NCI-H2196 treated with DMSO at 0.1 percent for 48 hours (cell line): ENCODE measurements at regions not wholly inside any gene's neighbourhood (a gene's known extent, or its start where the extent isn't known, plus 50 kb on each side); places are given as distances from the start of the nearest gene placed in this dataset.
A peak's percentile ranks its signal among the peaks of the same experiment; 100 is the strongest.

Experiments used
- DNase-seq: peaks from one replicate; lab custom pipeline; 2025; ENCODE audit not compliant: unreplicated experiment; lab: John Stamatoyannopoulos, UW

- no peak for DNase-seq
Observed at GRCh38 chr16:51556694-51557340, 405.7 kb upstream of the SALL1 start.

GRCh38 chr16:51553910-51554309, 402.8 kb upstream of the SALL1 start:
- DNase-seq: no peak

GRCh38 chr16:51553314-51553713, 402.2 kb upstream of the SALL1 start:
- DNase-seq: no peak

DNA sequence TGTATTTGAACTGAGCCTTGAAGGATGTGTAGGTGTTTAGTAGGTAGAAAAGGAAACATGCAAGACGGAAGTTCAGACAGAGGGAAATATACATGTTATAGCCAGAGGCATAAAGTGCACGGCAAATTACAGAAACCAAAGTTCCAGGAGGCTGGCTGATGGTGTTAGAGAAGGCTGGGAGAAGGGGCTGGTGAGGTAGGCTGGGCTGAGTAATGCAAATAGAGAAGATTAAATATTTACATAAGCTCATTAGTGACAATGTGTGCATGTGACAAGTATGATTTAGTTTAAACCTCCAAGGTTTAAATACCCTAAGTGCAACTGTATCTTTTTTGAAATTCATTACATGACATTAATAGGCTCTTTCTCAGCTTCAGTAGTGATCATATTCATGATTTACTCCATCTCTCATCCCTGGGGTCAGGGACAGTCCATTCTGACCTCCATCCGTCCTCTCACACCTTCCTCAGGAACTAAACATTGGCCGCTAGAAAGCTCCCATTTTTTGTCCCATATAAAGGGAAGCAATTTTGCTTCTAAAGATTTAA, 399.8 kb upstream of the SALL1 start:
- no peak for DNase-seq

DNA sequence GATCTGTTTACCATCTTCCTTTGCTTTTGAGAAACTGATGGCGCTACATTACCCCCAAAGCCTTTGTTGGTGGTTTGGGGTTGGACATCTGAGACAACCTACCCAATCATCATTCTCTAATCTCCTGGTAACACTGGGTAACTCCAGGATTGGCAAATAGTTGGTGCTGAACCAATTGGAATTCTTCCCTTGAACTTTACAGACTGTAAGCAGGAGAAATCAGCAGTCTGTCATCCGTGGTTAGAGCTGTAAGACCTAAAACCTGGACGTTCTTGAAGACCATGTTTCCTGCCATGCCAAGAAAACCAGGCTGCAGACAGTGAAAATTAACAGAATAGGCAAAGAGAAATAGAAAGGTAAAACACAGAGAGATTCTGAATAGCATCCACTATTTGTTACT, 398.8 kb upstream of the SALL1 start:
- DNase-seq: no peak

GRCh38 chr16:51545951-51546350, 394.9 kb upstream of the SALL1 start:
- no peak for DNase-seq

GRCh38 chr16:51544851-51545467, 393.9 kb upstream of the SALL1 start:
- DNase-seq: no peak

DNA sequence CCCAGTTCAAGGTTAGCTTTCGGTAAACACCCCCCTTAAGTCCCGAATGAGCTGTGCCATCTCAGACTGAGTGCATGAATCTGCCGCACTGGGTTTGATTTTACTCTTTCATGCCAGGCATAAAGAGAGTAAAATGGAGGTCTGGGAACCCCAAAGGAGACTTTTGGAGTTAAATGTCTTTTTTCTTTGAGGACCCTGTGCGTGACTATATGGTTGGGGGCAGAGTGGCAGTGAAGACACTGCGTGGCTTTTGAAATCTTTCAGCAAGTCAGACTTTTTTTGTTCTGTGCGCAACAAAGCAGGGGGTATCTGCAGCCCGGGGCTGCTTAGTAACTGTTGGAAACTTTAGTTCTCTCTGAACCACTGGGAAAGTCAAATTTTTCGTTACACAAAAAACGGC, 392.9 kb upstream of the SALL1 start:
- DNase-seq: no peak

- DNase-seq: no peak
Observed at GRCh38 chr16:51542981-51543815, 392.1 kb upstream of the SALL1 start.

- DNase-seq: no peak
Observed at GRCh38 chr16:51540259-51540658, 389.2 kb upstream of the SALL1 start.

DNA sequence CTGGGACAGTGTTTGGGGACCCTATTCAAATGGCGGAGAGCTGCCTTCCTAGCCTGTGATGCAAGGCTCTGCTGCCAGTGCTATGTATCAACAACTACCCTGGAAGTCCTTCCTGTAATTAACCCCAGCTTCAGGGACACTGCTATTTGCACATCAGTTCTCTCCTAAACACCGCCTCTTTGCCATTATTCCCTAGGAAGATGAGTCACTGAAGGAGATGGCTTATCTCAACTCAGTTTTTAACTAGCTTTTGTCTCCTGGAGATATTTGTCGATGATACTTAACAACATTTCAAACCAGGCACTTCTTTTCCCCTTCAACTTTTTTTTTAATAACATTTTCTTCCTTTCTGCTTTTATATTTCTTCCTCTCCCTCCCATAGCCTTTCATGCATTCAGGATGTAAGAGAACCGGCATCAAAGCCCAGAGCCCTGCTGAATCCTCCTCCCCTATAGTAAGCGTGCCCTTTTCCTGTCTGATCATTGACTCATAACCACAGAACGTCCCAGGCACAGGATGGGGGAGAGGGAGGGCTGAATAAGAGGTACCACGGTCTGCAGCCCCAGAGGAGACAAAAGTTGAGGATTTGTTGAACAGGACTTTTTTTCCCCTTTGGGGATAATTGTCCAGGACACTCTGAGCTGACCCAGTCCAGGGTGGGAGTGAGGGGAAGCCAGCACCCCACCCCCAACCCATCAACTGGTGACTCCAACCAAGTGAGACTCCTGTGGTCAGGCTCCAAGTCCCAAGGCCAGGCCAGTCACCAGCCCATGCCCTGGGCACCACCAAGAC, 387.8 kb upstream of the SALL1 start:
- no peak for DNase-seq

- no peak for DNase-seq
Observed at GRCh38 chr16:51535591-51535990, 384.5 kb upstream of the SALL1 start.

- no peak for DNase-seq
Observed at GRCh38 chr16:51532551-51532950, 381.5 kb upstream of the SALL1 start.

DNA sequence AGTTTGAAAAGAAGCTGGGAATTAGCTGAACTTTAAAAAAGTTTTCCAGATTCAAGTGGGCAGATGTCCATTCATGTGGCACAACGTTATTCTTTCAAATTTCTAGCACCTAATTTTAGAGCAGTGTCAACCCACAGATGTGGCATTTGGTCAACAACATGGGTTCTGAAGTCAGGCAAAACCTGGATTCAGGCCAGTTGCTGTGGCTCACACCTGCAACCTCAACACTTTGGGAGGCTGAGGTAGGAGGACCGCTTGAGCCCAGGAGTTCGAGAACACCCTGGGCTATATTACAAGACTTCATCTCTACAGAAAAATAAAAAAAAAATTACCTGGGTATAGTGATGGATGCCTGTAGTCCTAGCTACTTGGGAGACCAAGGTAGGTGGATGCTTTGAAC, 380.2 kb upstream of the SALL1 start:
- no peak for DNase-seq

GRCh38 chr16:51527349-51527748, 376.3 kb upstream of the SALL1 start:
- no peak for DNase-seq

DNA sequence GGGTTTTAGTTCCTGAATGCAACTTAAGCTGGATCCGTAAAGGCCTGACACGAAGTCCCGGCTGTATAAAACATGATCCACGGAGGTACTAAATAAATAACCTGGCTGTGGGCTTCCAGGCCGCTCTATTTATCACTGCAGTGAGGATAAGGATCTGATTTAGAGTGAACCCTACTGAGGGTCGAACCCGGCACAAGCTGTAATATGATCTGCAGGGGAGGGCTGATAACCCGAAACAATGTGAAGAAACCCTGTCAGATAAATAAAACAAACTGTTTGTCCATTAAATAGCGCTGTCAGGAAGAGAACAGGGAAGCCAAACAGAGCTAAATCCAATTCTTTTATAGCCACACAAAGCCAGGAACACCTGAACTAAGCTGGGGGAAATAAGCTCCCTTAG, 375.6 kb upstream of the SALL1 start:
- DNase-seq: no peak

DNA sequence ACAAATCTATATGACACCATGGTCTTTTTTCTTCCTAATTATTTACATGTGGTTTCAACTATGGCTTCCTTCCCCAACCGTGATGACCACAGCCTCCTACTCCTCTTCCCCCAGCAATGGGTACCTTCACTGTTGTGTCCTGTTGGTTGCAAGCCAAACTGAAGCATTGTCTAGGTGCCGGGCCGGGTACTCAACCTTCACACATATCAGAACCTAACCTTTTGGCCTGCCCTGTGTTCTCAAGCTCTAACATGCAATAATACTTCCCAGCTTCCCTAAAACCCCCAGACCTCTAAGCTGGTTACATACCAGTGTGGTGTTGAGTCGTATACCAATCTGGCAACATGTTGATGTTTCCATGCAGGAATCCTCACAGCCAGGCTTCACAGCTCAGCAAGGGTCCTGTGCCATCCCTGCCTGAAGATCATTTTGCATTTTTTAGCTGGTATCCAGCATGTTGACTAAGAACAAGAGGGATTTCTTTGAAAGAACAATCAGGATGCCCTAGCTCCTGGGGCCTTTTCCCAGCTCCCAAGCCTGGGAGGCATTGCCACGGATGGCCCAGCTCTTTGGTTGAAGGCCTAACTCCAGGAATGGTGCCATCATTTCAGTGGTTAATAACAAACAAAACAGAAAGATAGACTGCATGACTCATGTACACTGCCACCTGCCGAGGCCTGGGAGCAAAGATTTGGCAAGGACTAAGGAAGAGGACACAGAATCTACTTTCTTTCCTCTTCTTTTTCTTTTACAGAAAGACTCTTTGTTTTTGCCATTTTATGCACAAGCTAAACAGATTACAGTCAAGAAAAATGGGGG, 373.7 kb upstream of the SALL1 start:
- DNase-seq: peak; percentile 28

- no peak for DNase-seq
Observed at GRCh38 chr16:51524070-51524469, 373.0 kb upstream of the SALL1 start.

DNA sequence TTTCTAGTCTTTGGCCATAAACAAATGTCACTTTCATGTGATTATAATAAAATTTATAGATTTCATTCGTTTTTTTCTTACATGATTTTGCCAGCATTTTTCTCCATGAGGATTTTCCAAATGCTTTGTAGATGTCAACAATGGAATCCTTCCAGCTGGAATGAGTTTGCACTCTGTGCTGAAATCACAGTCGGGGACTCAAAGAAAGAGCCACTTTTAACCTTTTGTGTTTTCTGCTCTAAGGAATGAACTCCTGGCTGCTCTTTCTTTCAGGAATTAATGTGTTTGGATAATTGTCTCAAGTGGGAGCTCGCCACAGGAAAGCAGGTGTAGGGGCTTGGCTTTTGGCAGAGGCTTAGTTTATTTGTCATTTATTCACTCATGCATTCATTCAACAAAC, 372.3 kb upstream of the SALL1 start:
- DNase-seq: no peak

DNA sequence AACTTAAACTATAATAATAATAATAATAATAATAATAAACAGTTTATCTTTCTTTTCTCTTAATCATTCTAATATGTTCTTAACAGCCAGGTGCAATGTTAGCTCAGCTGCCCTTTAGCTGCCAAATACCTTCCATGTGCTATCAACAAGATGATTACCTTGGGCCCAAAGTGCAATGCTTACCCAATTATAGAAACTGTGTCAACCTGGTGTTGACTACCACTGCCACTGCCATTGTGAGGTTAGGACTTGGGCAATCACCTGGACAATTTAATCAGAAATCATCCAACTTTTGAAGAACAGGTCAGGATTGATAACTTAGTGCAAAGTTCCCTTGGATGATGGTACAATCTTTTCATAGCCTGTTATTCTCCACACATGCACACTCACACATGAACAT, 371.8 kb upstream of the SALL1 start:
- DNase-seq: no peak
